HG03097 (cell line): ENCODE measurements at regions not wholly inside any gene's neighbourhood (a gene's known extent, or its start where the extent isn't known, plus 50 kb on each side); places are given as distances from the start of the nearest gene placed in this dataset.
"Not testable (repeated sequence)": the region's sequence is repeated elsewhere in the genome, so short reads cannot be mapped to it uniquely, and the experiment has no call there.

Source experiments
- ATAC-seq: cut with Tn5 transposase; IDR thresholded peaks from one replicate; pipeline ENCODE4 v1.9.1; 2021; ENCODE audit not compliant: unreplicated experiment, low FRiP score

DNA sequence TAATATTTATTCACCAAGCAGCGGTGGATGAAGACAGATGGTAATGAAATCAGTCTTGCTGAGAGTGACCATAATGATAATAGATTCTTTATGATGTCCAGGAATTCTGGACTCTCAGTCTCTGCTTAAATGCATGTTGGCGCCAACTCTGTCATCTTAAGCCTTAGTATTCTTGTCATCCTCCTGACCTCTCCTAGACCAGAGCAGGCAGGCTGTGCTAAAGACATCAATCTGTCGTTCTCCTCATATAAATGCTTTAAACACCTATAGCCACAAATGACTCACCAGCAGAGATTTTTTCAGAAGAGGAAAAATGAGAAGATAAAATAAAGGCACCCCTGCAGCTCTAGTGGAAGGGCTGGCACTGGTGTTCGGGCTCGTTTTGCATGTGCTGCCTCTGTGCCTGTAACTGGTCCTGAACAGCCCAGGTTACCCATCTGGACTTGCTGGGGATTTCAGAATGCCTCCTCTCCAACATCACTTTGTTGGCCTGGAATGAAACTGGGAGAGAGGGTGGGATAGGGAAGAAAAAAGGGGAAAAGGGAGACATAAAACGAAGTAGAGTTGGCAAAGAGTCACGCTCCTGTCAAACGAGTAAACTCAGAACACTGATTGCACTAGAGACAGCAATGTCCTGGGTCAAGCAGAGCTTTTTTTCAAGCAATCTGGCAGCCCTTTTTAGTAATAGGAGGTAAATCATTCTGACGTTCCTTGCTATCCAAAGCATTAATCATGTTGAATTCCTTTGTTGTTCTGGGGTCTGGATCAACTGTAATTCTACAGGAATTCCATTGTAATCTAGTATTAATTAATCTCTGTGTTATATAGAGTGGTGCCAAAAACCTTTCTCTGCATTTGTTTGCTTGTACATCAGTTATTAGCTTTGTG is 195.5 kb upstream of the CLINT1 start:
- ATAC-seq, result no peak

DNA sequence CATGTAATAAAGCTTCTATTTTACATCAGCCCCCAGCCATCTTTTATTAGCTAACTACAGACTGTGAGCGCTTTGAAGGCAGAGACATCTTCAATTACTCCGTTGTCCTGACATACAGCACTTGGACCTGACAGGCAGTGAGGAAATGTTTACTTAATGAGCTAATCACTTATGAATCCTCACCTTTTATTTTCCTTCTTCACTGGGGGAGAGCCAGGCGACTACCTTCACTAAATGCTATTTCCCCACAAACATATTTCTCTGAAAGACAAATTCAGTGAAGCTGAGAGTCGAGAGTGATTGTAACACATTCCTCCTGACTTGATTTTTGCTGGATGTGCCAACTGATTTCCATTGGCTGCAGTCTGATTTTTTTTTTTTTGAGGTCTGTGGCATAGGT is 192.1 kb upstream of the CLINT1 start:
- ATAC-seq, result no peak

DNA sequence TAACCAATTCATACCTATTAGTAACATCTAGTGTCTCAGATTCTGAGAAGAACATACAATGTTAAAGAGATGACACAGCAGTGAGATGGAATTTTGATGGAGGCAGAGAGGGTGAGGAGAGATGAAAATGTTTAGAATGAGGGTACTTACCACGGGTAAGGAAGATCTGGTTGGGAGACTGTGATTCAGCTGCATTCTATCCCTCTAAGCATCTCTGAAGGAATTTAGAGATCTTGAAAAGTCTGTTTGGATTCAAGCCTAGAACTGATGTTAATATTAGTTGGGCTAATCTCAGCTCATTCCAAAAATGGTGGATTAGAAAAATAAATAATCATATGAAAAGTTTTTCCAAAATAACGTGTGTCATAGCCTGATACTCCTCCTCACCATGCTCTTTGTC is 191.5 kb upstream of the CLINT1 start:
- no peak for ATAC-seq

DNA sequence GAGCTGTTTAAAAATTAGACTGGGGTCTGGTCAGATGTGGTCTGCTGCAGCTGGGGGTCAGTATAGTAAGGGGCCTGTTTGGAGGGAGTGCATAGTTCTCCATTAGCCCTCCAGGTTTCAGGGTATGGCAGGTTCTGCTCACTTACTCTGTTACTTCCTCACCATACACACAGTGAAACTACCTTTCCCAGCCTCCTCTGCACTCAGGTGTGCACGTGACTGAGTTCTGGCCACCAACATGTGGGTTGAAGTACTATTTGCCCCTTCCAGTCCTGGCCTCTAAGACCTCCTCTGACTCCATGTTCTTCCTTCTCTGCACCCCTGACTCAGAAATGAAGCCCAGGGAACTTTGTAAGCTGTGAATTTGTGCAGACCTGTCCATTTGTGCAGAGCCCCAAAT is 190.5 kb upstream of the CLINT1 start:
- ATAC-seq, result no peak

DNA sequence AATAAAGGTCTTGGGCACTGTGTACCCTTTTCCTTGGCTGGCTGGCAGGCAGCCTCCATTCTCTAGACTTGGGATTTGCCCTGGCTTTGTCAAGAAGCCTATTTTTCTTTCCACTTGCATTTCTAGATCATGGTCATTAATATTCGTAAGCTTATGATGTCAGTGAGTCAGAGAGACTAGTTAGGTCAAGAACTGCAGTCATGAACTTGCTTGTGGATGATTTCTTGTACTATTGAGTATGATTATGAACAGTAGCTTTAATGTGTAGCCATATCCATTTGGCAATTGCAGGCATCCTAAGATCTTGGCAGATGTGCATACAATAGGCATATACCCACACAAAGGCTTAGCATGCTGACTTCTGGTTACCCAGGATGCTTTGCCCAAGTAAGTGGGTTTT is 186.8 kb upstream of the CLINT1 start:
- ATAC-seq, result no peak

DNA sequence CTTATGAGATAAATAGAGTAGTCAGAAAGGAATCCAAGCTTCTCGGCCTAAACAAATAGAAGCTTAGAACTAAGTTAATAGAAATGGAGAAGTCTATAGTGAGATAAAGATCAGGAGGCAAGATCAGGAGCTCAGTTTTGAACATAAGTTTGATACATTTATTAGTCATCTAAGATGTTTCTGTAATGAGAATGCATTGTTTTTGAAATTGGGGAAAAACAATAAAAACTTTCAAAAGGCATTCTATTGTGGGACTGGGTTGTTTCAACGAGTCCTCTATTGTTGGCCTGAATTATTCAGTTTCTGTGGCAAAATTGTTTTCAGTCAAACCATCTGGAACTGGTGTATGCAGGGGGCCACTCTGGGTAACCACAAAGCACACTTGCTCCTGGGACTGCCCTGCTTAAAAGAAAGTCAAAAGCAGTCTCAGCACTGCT is 181.0 kb upstream of the CLINT1 start:
- no peak for ATAC-seq

DNA sequence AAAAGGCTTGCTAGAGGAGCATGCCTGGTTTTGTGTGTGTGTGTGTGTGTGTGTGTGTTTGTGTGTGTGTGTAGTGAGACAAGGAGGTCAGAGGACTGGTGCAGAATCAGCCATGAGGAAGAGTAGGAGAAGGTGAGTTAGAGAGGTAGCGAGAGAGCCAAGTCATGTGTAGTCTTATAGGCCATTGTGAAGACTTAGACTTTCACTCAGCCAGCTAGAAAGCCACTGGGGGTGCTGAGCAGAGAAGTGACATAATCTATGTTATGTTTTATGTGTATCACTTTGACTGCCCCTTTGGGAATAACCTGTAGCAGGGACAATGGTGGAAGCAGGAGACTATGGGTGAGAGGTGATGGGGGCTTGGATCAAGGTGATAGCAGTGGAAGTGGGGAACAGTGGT is 180.5 kb upstream of the CLINT1 start:
- ATAC-seq, result no peak

DNA sequence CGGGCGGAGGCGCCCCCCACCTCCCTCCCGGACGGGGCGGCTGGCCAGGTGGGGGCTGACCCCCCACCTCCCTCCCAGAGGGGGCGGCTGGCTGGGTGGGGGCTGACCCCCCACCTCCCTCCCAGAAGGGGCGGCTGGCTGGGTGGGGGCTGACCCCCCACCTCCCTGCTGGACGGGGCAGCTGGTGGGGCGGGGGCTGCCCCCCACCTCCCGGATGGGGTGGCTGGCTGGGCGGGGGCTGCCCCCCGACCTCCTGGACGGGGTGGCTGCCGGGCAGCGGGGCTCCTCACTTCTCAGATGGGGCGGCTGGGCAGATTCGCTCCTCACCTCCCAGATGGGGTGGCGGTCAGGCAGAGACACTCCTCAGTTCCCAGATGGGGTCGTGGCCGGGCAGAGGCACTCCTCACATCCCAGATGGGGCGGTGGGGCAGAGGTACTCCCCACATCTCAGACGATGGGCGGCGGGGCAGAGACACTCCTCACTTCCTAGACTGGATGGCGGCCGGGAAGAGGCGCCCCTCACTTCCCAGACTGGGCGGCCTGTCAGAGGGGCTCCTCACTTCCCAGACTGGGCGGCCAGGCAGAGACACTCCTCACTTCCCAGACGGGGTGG is 178.1 kb upstream of the CLINT1 start:
- ATAC-seq, result not testable (repeated sequence)

DNA sequence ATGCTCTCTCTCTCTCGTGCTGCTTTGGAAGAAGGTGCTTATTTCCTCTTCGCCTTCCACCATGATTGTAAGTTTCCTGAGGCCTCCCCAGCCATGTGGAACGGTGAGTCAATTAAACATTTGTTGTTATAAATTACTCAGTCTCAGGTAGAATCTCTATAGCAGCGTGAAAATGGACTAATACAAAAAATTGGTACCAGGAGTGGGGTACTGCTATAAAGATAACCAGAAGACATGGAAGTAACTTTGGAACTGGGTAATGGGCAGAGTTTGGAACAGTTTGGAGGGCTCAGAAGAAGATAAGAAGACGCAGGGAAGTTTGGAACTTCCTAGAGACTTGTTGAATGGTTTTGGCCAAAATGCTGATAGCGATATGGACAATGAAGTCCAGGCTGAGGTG is 175.6 kb upstream of the CLINT1 start:
- not testable (repeated sequence) for ATAC-seq

DNA sequence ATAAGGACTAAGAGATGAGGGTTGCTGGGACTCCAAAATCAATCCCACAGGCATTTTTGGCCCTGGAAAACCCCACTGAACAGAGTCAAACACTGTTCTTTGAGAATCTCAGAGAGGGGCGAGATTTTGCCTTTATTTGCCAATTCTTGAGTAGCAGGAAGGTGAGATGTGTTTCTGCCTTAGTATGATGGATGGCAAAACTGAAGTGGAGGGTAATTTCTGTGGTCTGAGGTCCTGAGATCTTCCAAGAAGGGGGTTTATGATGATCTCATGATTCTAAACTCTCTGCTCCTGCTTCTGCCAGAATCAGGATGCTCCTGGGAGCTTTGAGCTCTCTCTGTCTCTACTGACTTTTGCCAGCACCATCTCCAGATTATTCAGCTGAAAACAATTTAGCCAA is 174.8 kb upstream of the CLINT1 start:
- ATAC-seq, result no peak

DNA sequence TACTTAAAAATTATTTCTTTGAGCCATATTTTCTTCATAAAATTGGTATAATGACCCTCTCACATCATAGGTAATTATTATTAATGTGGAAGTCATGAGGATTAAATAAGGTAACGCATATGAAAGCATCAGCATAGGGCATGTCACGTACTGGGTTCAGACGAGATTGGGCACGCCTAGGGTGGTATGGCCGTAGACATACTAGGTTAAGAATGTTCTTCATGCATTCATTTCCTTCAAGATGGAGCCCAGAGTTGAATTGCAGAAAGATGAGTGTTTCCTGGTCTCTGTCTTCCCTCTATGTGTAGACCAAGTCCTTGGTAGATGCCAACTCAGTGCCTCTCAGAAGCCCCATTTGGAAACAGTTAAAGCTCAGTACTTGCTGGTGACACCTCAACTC is 174.1 kb upstream of the CLINT1 start:
- ATAC-seq, result no peak

DNA sequence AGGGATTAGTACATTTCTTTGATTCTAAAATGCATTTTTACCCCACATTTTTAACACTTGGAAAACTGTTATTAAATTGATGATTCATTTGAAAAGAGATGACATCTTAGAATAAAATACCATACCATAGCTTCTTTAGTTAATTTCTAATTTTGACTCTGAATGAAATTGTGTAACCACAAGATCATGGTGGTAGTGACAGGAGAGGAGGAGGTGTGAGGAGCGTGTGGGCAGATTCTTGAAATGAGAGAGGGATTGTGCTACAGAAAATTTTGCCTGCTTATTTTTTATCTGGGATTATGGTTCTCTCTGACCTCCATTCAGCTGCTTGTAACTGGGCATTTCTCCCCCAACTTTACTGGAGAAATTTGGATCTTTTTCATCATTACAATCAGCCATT is 173.3 kb upstream of the CLINT1 start:
- no peak for ATAC-seq

DNA sequence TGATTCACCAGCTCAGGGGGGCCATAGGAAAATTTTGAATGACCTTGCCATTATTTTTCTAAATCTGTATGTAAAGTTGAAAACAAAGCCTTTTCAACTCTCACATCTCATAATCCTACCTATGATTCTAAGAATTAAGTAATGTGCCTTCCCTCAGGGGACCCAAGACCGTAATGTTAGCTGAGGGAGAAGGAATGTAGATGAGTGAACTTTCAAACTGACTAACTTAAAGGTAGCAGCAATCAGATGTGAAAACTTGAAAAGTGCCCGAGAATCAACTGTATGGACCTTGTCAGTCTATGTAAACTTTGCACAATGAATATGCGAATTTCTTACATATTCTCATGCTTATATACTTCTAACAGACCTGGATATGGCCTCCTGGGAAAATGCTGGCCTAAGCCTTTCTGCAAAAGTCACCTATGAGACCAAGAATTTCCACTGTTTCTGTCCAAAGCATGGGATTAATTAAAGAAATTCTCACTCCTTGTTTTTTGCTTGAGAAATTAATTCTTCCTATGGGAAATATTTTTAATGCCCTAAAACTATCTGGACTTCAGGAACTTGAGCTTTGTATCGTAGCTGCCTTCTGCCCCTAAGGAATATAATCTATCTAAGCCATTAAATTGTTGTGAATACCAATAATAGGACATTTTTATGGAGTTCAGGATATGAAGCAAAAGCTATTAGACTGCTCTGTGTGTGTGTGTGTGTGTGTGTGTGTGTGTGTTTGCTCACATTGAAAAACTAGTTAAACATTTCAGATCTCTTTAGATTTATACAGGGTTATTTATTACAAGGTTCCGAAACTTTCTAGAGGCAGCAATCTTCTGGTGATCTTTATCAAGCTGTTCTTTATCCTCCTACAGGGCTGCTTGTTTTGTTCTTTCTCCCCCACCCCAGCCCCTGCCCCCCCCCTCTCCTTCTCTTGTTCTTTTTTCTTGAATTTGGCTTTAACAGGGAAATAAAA is 169.1 kb upstream of the CLINT1 start:
- no peak for ATAC-seq

DNA sequence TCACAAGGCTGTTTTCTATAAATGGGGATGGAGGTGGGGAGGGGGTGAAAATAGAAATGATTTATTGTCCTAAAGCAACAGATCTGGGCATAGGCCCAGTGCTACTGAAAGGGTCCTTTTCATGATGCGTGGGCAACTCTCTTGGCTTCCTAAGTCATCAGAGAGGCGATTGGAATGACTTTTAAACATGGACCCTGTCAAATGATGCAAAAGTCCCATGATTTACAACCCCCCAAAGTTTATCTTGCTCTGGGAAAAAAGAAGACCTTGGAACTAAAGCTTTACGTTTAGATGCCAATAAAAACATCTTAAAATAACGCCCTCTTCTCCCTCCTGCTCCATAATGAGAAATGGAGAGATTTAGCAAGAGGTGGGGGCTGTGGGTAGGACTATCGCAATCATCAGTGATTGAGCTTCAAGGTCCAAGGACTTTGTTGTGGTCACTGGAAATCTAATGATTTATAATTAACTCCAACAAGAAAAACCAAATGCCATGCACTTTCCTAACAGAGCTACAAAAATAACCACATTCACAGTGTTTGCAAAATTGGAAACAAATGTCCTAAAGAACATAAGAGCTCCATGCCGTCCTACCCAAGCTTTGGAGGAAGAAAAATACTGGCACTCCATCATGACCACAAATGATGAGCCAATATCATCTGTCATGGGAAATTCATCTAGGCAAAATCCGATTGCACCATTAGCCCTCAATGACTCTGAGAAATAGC is 167.5 kb upstream of the CLINT1 start:
- ATAC-seq, result no peak

DNA sequence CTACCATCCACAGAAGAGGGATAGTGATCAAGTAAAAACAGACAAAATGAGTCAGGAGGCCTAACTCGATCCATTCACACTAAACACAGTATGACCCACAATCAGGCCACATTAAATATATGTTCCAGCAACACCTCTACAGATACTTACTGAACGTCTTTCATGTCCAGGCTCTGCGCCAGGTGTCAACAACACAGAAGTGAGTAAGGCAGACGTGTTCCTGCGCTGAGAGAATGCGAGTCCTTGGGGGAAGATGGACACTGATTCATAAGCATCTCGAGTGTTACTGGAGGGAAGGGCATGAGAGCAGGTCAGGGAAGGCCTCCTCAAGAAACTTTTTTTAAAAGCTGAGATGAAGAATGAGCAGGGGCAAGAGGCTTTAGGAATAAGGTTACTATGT is 164.3 kb upstream of the CLINT1 start:
- ATAC-seq, result no peak

DNA sequence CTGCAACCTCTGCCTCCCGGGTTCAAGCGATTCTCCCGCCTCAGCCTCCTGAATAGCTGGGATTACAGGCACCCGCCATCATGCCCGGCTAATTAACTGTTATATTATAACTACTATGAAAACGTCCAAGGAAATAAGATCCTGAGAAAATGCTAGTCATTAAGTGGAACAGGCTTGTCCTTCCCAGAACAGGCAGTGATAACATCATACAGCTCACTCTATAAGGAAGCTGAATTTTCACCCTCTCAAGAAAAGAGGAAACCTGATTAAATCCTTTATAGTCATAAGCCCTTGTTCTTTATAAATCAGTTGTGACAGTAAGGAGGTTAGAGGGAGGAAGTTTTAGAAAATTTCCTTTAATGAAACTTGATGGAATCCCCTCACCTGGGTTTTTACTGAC is 163.9 kb upstream of the CLINT1 start:
- no peak for ATAC-seq

DNA sequence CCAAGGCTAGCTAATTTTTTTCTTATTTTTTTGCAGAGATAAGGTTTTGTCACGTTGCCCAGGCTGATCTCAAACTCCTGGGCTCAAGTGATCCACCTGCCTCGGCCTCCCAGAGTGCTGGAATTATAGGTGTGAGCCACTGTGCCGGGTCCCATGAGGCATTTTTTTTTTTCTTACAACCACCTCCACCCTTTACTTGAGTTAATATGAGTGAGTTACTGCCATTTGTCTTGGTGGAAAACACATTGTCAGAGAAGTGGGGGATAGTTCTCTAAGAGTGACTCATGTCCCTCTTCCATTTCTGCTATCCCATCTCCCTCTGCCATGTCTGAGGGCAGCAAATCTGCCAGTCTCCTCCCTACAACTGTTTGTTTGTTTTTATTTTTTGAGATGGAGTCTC is 163.4 kb upstream of the CLINT1 start:
- no peak for ATAC-seq

DNA sequence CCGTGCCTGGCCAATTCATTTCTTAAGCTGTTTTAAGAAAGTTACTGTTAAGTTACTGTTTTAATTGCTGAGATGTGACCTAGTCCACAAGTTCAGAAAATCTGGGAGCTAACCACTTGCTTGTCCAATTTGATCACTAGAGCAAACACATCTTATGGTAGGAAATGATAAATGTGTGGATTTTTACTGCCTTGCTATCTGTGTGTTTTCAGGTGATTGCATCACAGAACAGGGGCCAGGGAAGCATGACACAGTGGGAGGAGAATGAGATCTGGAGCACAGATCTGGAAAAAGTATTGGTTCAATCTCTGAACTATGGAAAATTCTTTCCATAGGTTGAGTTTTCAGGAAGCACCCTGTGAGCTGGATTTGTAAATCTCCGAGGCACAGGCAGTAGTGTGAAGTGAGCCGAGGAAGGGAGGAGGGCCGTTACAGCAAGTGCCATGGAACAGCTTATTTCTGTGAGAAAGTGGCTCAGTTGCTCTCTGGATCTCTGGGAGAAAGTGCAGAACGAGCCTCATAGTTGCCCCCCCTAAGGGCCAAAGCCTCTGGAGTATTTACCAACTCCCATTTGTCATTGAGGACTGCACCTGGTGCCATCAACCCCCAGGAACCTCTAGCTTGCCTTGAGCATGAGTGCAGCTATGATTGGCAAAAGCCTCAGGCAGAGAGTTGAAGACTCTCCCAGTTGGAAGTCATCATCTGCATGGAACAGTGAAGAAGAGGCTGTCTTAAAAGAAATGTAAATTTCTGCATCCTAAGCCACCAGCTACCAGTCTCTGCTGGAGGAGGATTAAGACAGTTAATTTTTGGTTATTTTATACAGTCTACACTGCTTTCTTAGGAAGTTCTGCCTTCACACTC is 161.8 kb upstream of the CLINT1 start:
- ATAC-seq, result no peak

DNA sequence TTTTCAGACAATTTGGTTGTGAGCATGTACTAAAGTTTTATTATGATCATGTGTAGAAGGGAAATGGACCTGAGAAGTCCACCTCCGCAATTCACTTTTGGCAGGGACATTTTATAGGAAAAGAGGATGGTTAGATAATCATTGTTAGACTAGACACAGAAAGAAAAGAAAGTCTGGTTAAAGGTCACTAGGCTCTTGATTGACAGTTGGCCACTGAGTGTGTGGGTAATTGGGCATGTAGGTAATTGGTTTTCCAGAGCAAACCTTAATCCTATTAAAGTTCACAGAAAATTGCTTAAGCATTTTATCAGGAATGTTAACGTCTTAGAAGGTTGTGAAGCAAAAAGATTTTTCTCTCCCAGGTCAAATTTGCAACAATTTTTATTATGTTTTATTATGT is 158.5 kb upstream of the CLINT1 start:
- no peak for ATAC-seq

DNA sequence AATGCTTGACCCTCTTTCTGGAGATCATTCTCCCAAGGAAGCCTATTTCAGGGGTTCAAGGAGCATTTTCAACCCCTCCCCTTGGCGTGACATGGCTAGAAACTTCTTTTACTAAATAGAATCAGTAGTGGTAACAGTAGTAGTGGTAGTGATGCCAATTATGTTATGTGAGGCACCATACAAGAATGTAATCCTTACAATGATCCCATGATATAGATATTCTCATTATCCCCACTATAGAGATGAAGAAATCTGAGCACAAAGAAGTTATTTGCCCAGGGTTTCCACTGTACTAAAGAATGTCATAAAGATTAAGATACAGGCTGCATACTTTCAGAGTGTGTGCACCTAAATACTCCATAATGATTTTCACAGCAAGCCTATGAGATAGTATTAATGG is 155.4 kb upstream of the CLINT1 start:
- no peak for ATAC-seq
